Liver (tissue), 8 donors: ENCODE measurements at regions not wholly inside any gene's neighbourhood (a gene's known extent, or its start where the extent isn't known, plus 50 kb on each side); places are given as distances from the start of the nearest gene placed in this dataset.

Experiments used
- DNase-seq: peaks from one replicate; pipeline ENCODE4 v3.0.0-alpha.2; 2017; ENCODE audit warnings: low spot score
- H3K27ac ChIP-seq, 2 donors: one replicate each; pipeline ENCODE4 v1.7.0; 2013; ENCODE audit warnings: inconsistent platforms in 2 of 2, low read length in 2 of 2, control low read depth in 1 of 2, low read depth in 1 of 2, mild to moderate bottlenecking in 1 of 2
- H3K27me3 ChIP-seq, 4 donors: one replicate each; pipeline versions ENCODE4 v1.6.1 to v1.7.0; 2013; ENCODE audit warnings: low read length in 3 of 4, inconsistent platforms in 1 of 4, mild to moderate bottlenecking in 1 of 4, moderate library complexity in 1 of 4; ENCODE audit not compliant: control insufficient read depth in 4 of 4, insufficient read depth in 4 of 4
- H3K36me3 ChIP-seq, 4 donors: one replicate each; pipeline versions ENCODE4 v1.6.1 to v1.7.0; 2013; ENCODE audit warnings: low read length in 3 of 4, mild to moderate bottlenecking in 3 of 4, low read depth in 1 of 4, moderate library complexity in 1 of 4; ENCODE audit not compliant: control insufficient read depth in 4 of 4, insufficient read depth in 3 of 4
- H3K4me1 ChIP-seq, 4 donors: one replicate each; pipeline versions ENCODE4 v1.6.1 to v1.7.0; 2013; ENCODE audit warnings: low read length in 3 of 4, mild to moderate bottlenecking in 3 of 4, moderate library complexity in 1 of 4; ENCODE audit not compliant: control insufficient read depth in 4 of 4, insufficient read depth in 4 of 4
- H3K4me3 ChIP-seq, 3 donors: one replicate each; pipeline versions ENCODE4 v1.6.1 to v1.7.0; 2013; ENCODE audit warnings: low read length in 3 of 3, control low read depth in 1 of 3, low read depth in 1 of 3, mild to moderate bottlenecking in 1 of 3
- H3K9ac ChIP-seq, 2 donors: one replicate each; pipeline ENCODE4 v1.7.0; 2013; ENCODE audit warnings: low read length in 2 of 2, mild to moderate bottlenecking in 2 of 2, moderate library complexity in 2 of 2, control low read depth in 1 of 2, low read depth in 1 of 2
- H3K9me3 ChIP-seq, 4 donors: one replicate each; pipeline versions ENCODE4 v1.6.1 to v1.7.0; 2013; ENCODE audit warnings: low read length in 3 of 4; ENCODE audit not compliant: control insufficient read depth in 4 of 4
- ATF3 ChIP-seq: IDR thresholded peaks from 2 replicates; pipeline ENCODE4 v1.6.1; 2016; ENCODE audit warnings: antibody characterized with exemption
- CTCF ChIP-seq: fragments of 150-350 bp; IDR thresholded peaks from 2 replicates; pipeline ENCODE4 v1.5.1; 2017; ENCODE audit warnings: improper control_type of control experiment, low read depth, low read length; ENCODE audit not compliant: missing input control
- EGR1 ChIP-seq, 2 donors: IDR thresholded peaks; 2 replicates each; pipeline ENCODE4 v1.6.1; 2016 to 2018; ENCODE audit warnings: antibody characterized with exemption in 2 of 2, low read depth in 2 of 2
- FOXA1 ChIP-seq: IDR thresholded peaks from 2 replicates; pipeline ENCODE4 v1.6.1; 2016; ENCODE audit warnings: antibody characterized with exemption
- FOXA2 ChIP-seq: IDR thresholded peaks from 2 replicates; pipeline ENCODE4 v1.6.1; 2016; ENCODE audit warnings: antibody characterized with exemption
- GABPA ChIP-seq, 2 donors: IDR thresholded peaks in 1 of 2; conservative IDR thresholded peaks in 1 of 2; 2 replicates each; pipeline ENCODE4 v1.6.1; 2016; ENCODE audit warnings: antibody characterized with exemption in 2 of 2, mild to moderate bottlenecking in 1 of 2, moderate library complexity in 1 of 2
- HNF4A ChIP-seq, 2 donors: conservative IDR thresholded peaks; 2 replicates each; pipeline ENCODE4 v1.6.1; 2016; ENCODE audit warnings: antibody characterized with exemption in 2 of 2, mild to moderate bottlenecking in 2 of 2
- HNF4G ChIP-seq: IDR thresholded peaks from 2 replicates; pipeline ENCODE4 v1.6.1; 2016; ENCODE audit warnings: antibody characterized with exemption
- JUND ChIP-seq, 2 donors: IDR thresholded peaks; 2 replicates each; pipeline ENCODE4 v1.6.1; 2016; ENCODE audit warnings: antibody characterized with exemption in 2 of 2
- MAX ChIP-seq: IDR thresholded peaks from 2 replicates; pipeline ENCODE4 v1.6.1; 2016; ENCODE audit warnings: antibody characterized with exemption
- NR2F2 ChIP-seq: IDR thresholded peaks from 2 replicates; pipeline ENCODE4 v1.6.1; 2016; ENCODE audit warnings: antibody characterized with exemption
- RAD21 ChIP-seq, 2 donors: IDR thresholded peaks; 2 replicates each; pipeline ENCODE4 v1.6.1; 2016; ENCODE audit warnings: antibody characterized with exemption in 2 of 2, mild to moderate bottlenecking in 2 of 2
- REST ChIP-seq: IDR thresholded peaks from 2 replicates; pipeline ENCODE4 v1.6.1; 2016; ENCODE audit warnings: antibody characterized with exemption, mild to moderate bottlenecking
- RXRA ChIP-seq, 2 donors: IDR thresholded peaks; 2 replicates each; pipeline ENCODE4 v1.6.1; 2017 to 2018; ENCODE audit warnings: antibody characterized with exemption in 2 of 2, mild to moderate bottlenecking in 1 of 2
- SP1 ChIP-seq: IDR thresholded peaks from 2 replicates; pipeline ENCODE4 v1.6.1; 2018; ENCODE audit warnings: antibody characterized with exemption, mild to moderate bottlenecking
- TAF1 ChIP-seq: conservative IDR thresholded peaks from 2 replicates; pipeline ENCODE4 v1.6.1; 2016; ENCODE audit warnings: antibody characterized with exemption, mild to moderate bottlenecking
- YY1 ChIP-seq: IDR thresholded peaks from 2 replicates; pipeline ENCODE4 v1.6.1; 2016; ENCODE audit warnings: antibody characterized with exemption, mild to moderate bottlenecking
- WGBS: extraction: QIAGEN DNeasy Blood & Tissue Kit; methylation state at CpG from one replicate; pipeline ENCODE4 v1.1.7; 2013; 5-methylcytosine and 5-hydroxymethylcytosine counted together
- donor health status: healthy.
- donor health status: healthy.
- donor health status: healthy.
- donor health status: healthy.
- donor health status: healthy.

GRCh38 chr18:55116863-55117262 is 157.6 kb upstream of the CCDC68 start:
- WGBS, result 82% methylated on average over 3 of the region's 3 CpGs
- no peak overlapping the region for H3K27ac ChIP-seq

GRCh38 chr18:55115606-55116005 is 156.3 kb upstream of the CCDC68 start:
- Histone ChIP-seq H3K4me3 (no peak overlapping the region), H3K27me3 (no peaks in the 10 kb centered on the region), H3K36me3 (no peaks in the 10 kb centered on the region), H3K4me1 (no peaks in the 10 kb centered on the region), H3K9me3 (no peaks in the 10 kb centered on the region), H3K9ac (no peak overlapping the region), H3K27ac (no peak overlapping the region)
- no peak for DNase-seq
- WGBS, result 78% methylated on average over 2 of the region's 2 CpGs
- TF ChIP-seq NR2F2 (no peak), SP1 (no peak), RXRA (IDR thresholded peaks at IDR 0.05) (no peak), RAD21 (IDR thresholded peaks at IDR 0.05) (no peak), YY1 (no peak), GABPA (IDR thresholded peaks at IDR 0.05 in 1 of 2, conservative IDR thresholded peaks at IDR 0.05 in 1 of 2) (no peak), MAX (no peak), FOXA2 (no peak), ATF3 (no peak), EGR1 (IDR thresholded peaks at IDR 0.05; ENCODE audit: low read depth in 2 of 2) (no peak), HNF4A (conservative IDR thresholded peaks at IDR 0.05) (no peak), REST (no peak), CTCF (no peak), HNF4G (no peak), FOXA1 (no peak), JUND (IDR thresholded peaks at IDR 0.05) (no peak), TAF1 (no peak)

More at GRCh38 chr18:55116863-55117262, 157.6 kb upstream of the CCDC68 start:
- Histone ChIP-seq H3K9ac (no peak overlapping the region), H3K27me3 (no peaks in the 10 kb centered on the region), H3K36me3 (no peaks in the 10 kb centered on the region), H3K9me3 (peaks cover 0 to 3% (median 0%) of the 10 kb centered on the region in 4 donors), H3K4me1 (no peaks in the 10 kb centered on the region), H3K4me3 (no peak overlapping the region)
- no peak for DNase-seq
- TF ChIP-seq YY1 (no peak), FOXA2 (no peak), MAX (no peak)
